C4-2B (cell line): ENCODE measurements at regions not wholly inside any gene's neighbourhood (a gene's known extent, or its start where the extent isn't known, plus 50 kb on each side); places are given as distances from the start of the nearest gene placed in this dataset.
"Not testable (repeated sequence)": the region's sequence is repeated elsewhere in the genome, so short reads cannot be mapped to it uniquely, and the experiment has no call there.

Experiments
- H3K27ac ChIP-seq: fragments of 450-650 bp; 2 replicates; pipeline ENCODE4 v1.5.1; 2017
- CTCF ChIP-seq: fragments of 450-650 bp; conservative IDR thresholded peaks from 2 replicates; pipeline ENCODE4 v1.5.1; 2017; ENCODE audit warnings: mild to moderate bottlenecking
- ZFX ChIP-seq: fragments of 450-650 bp; IDR thresholded peaks from 2 replicates; pipeline ENCODE4 v1.6.1; 2017

GRCh38 chr1:857926-858648 lies 65.6 kb upstream of the SAMD11 start:
- TF ChIP-seq CTCF, result peak; percentile 24
- not testable (repeated sequence) for H3K27ac ChIP-seq

DNA sequence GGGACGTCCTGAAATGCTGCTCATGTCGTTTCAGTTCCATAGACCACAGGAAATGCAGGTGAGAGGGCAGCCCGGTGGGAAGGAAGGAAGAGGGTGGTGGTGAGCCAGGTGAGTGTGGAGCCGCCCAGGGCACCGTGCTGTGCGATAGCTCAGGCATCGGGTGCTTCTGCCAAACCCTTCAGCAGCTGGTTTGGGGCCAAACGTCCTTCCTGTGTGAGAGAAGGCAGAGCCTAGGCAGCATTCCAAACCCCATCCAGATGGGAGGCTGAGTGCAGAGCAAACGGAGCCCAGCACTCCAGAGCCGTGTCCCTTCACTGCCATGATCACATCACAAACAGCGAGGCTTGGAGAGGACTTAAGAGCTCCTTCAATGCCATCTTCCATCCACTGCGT lies 65.1 kb upstream of the SAMD11 start:
- not testable (repeated sequence) for H3K27ac ChIP-seq

- not testable (repeated sequence) for H3K27ac ChIP-seq
These were observed 62.8 kb upstream of the SAMD11 start for GRCh38 chr1:860941-861340.

DNA sequence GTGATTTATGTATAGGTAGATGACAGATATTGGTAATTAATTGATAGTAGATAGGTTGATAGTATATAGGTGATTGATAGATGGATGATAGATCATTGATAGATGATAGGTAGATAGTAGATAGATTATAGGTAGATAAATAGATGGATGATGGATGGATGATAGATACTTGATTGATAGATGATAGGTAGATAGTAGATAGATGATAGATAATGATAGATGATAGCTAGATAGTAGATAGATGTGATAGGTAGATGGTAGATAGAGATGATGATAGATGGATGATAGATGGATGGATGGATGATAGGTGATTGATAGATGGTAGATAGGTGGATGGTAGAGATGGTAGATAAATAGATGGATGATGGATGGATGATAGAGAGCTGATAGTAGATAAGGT lies 62.0 kb upstream of the SAMD11 start:
- no peak overlapping the region for H3K27ac ChIP-seq
- no peak for TF ChIP-seq ZFX
- no peak for TF ChIP-seq CTCF

DNA sequence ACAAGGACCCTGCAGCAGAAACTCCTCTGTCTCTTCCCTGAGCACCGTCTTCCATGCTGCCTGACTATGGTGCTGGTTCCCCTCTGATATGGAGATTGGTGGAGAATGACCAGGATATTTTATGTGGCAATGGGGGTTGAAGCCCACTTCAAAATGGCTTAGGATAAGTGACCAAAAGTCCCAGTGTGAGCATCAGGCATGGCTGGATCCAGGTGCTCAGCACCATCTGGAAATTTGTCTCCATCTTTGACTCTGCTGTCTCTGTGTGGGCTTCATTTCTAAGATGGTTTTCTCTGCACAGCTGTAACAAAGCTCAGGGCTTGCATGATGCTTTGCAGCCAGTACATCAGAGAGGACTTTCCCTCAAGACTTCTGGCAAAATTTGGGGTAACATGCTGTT lies 61.1 kb upstream of the SAMD11 start:
- not testable (repeated sequence) for H3K27ac ChIP-seq

DNA sequence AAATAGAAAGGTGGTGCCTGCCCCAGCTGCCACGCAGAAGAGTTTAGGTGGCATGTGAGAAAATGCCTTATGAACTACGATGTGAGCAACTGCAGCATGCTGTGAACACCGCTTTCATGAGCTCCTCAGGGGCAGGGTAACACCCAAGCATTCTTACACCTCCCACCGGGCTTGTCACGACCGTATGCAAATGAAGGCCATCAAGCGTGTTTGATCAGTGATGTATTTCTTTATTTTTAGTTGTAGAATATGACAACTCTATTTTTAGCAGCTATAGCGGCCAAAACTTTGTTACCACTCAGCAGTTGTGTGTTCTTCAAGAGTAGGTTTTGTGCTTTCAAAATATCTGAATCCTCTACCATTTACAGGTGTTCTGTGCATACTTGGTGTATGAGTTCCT lies 58.1 kb upstream of the SAMD11 start:
- not testable (repeated sequence) for H3K27ac ChIP-seq

GRCh38 chr1:866095-866494 lies 57.6 kb upstream of the SAMD11 start:
- TF ChIP-seq ZFX, result no peak
- no peak for TF ChIP-seq CTCF
- no peak overlapping the region for H3K27ac ChIP-seq

DNA sequence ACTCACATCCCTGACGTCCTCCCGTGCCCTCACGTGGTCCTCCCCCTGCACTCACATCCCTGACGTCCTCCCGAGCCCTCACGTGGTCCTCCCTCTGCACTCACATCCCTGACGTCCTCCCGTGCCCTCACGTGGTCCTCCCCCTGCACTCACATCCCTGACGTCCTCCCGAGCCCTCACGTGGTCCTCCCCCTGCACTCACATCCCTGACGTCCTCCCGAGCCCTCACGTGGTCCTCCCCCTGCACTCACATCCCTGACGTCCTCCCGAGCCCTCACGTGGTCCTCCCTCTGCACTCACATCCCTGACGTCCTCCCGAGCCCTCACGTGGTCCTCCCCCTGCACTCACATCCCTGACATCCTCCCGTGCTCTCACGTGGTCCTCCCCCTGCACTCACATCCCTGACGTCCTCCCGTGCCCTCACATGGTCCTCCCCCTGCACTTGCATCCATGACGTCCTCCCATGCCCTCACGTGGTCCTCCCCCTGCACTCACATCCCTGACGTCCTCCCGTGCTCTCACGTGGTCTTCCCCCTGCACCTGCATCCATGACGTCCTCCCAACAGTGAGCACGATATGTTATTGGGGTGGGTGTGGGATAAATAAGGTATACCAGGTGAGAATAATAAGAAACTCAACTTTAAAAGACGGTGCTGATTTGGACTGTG lies 57.0 kb upstream of the SAMD11 start:
- not testable (repeated sequence) for H3K27ac ChIP-seq

GRCh38 chr1:867550-867949 lies 56.2 kb upstream of the SAMD11 start:
- H3K27ac ChIP-seq, result not testable (repeated sequence)

DNA sequence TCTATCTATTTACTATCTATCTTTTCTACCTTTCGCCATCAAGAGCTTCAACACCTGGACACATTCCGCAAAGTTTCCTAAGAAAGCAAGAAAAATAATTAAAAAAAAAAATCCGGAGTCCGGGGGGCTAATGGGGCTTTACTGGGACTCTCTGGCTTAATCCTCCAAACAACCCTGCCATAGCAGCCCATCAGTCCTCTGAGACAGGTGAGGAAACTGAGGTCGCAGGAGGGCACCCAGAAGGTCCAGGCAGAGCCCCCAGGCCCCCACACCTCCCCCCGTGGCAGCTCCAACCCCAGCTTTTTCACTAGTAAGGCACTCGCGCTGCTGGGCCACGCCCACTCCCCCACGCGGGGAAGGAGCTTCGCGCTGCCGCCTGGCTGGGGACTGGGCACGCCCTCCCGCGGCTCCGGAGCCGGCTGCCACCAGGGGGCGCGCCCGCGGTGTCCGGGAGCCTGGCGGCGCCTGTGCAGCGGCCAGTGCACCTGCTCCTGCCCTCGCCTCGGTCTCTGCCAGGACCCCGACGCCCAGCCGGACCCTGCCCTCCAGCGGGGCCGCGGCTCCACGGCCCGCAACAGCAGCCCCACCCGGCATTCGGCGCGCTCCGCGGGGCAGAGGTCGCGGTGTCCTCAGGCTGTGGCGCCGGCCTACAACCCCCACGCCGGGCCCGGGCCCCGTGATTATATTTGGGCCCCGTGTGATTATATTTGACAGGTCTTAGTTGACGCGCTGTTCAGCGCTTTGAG lies 54.1 kb upstream of the SAMD11 start:
- H3K27ac ChIP-seq, result no peak overlapping the region
- TF ChIP-seq ZFX (no peak), CTCF (peak; percentile 98)
